OCI-LY3 (cell line): ENCODE measurements at regions not wholly inside any gene's neighbourhood (a gene's known extent, or its start where the extent isn't known, plus 50 kb on each side); places are given as distances from the start of the nearest gene placed in this dataset.

Source experiments
- H2AFZ ChIP-seq: fragments of 200-600, 300-600 bp; shearing (Covaris generic); 2 replicates; pipeline ENCODE4 v1.6.0; 2014; ENCODE audit warnings: antibody characterized with exemption, low read depth, low read length
- H3K27ac ChIP-seq: fragments of 200-600, 300-600 bp; sonication (generic); 2 replicates; pipeline ENCODE4 v1.5.1; 2014; ENCODE audit warnings: mild to moderate bottlenecking, low read length, moderate library complexity, mixed read lengths
- H3K27me3 ChIP-seq: fragments of 200-600, 300-600 bp; sonication (generic); 2 replicates; pipeline ENCODE4 v1.6.1; 2014; ENCODE audit warnings: low read depth, low read length, mixed read lengths
- H3K36me3 ChIP-seq: fragments of 200-600, 300-600 bp; sonication (generic); replicated peaks from 2 replicates; pipeline ENCODE3; 2014; ENCODE audit warnings: low read depth, low read length, mixed read lengths
- H3K4me1 ChIP-seq: fragments of 300-600, 200-600 bp; sonication (generic); 2 replicates; pipeline ENCODE4 v1.6.1; 2014; ENCODE audit warnings: low read length, mixed read lengths
- H3K4me2 ChIP-seq: fragments of 200-600, 300-600 bp; sonication (generic); 2 replicates; pipeline ENCODE4 v1.6.1; 2014; ENCODE audit warnings: low read length, mixed read lengths
- H3K4me3 ChIP-seq: fragments of 300-600, 200-600 bp; sonication (generic); 2 replicates; pipeline ENCODE4 v1.5.1; 2014; ENCODE audit warnings: antibody characterized with exemption, mild to moderate bottlenecking, low read length, moderate library complexity
- H3K79me2 ChIP-seq: fragments of 300-600, 200-600 bp; shearing (Covaris generic); 2 replicates; pipeline ENCODE4 v1.6.1; 2014; ENCODE audit warnings: mild to moderate bottlenecking, low read length, mixed read lengths
- H3K9ac ChIP-seq: fragments of 300-600, 200-600 bp; shearing (Covaris generic); 2 replicates; pipeline ENCODE4 v1.6.0; 2014; ENCODE audit warnings: mild to moderate bottlenecking, low read length, moderate library complexity
- H3K9me3 ChIP-seq: fragments of 200-600, 300-600 bp; shearing (Covaris generic); 2 replicates; pipeline ENCODE4 v1.6.1; 2014; ENCODE audit warnings: low read length, mixed read lengths; ENCODE audit not compliant: insufficient read depth
- H4K20me1 ChIP-seq: fragments of 200-600, 300-600 bp; sonication (generic); 2 replicates; pipeline ENCODE4 v1.6.1; 2016; ENCODE audit warnings: low read length, mixed read lengths; ENCODE audit not compliant: insufficient read depth
- CTCF ChIP-seq: fragments of 200-600, 300-600 bp; sonication (generic); IDR thresholded peaks from 2 replicates; pipeline ENCODE4 v1.5.1; 2014; ENCODE audit warnings: antibody characterized with exemption, low read length, low read depth
- EZH2phosphoT487 ChIP-seq: fragments of 200-600 bp; shearing (Covaris generic); IDR thresholded peaks from 2 replicates; pipeline ENCODE4 v1.6.1; 2018; ENCODE audit warnings: antibody characterized with exemption, mixed run types, low read depth

DNA sequence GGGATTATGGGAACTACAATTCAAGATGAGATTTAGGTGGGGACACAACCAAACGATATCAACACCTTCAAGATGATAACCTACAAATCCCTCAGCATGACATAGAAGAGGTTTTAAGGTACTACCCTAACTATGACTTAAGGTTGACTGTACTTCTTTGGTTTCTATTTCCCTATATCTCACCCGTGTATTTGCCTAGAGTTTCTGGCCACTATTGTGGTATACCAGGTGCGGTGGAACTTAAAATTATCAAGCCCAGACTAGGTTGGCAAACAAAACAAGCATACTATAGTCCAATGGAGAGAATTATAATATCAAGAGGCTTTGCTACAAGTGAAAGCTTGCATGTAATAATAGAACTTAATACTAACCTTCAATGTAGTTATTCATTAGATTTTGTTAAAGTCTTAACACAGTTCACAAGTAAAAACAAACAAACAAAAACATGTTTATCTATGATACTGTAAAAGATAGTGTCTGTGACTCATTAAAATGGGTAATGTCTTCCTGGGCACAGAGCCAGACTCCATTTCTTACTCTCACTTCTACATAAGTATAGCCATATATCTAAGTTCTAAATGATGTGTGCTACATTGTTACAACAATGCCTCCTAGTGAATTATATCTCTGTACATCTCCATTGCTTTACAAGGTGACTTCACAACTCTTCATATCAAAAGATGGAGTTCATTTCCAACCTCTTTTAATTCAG, 479.1 kb downstream of the ZBBX start:
- TF ChIP-seq CTCF (no peak), EZH2phosphoT487 (no peak)
- no peak overlapping the region for H3K27ac ChIP-seq

GRCh38 chr3:166897811-166898210, 482.3 kb downstream of the ZBBX start:
- H3K4me2 ChIP-seq, result no peak overlapping the region
- H3K36me3 ChIP-seq, result no peaks in the 10 kb centered on the region
- H3K27me3 ChIP-seq, result no peaks in the 10 kb centered on the region
- no peak overlapping the region for H3K4me3 ChIP-seq
- H3K4me1 ChIP-seq, result no peaks in the 10 kb centered on the region
- H4K20me1 ChIP-seq, result no peaks in the 10 kb centered on the region
- H3K79me2 ChIP-seq, result no peaks in the 10 kb centered on the region
- no peaks in the 10 kb centered on the region for H3K9me3 ChIP-seq
- TF ChIP-seq CTCF (no peak), EZH2phosphoT487 (no peak)
- no peak overlapping the region for H3K27ac ChIP-seq
- no peak overlapping the region for H2AFZ ChIP-seq
- H3K9ac ChIP-seq, result no peak overlapping the region

More for the DNA sequence above, 479.1 kb downstream of the ZBBX start:
- no peak overlapping the region for H3K4me2 ChIP-seq
- H3K9ac ChIP-seq, result no peak overlapping the region
- H2AFZ ChIP-seq, result no peak overlapping the region
- no peaks in the 10 kb centered on the region for H3K9me3 ChIP-seq
- no peaks in the 10 kb centered on the region for H4K20me1 ChIP-seq
- H3K4me3 ChIP-seq, result no peak overlapping the region
- H3K4me1 ChIP-seq, result no peaks in the 10 kb centered on the region
- H3K27me3 ChIP-seq, result no peaks in the 10 kb centered on the region
- H3K36me3 ChIP-seq, result no peaks in the 10 kb centered on the region
- H3K79me2 ChIP-seq, result no peaks in the 10 kb centered on the region

DNA sequence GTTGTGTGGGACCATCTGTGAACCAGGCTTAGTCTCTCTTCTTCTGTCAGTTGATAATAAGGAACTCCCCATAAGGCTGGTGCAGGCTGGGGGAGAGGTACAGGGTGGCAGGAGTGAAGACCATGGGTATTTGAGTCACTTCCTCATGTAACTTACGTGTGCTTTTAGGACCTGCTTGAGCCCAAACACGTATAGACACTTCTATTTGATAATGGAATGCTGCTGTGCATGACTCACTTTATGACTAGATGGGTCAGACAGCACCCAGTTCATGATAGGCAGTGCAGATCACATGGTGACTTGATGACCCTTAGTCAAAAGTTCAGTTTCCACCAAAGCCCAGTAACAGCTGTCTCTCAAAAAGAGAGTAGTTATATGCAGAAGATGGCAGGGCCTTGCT, 490.9 kb downstream of the ZBBX start:
- Histone ChIP-seq H3K27ac (no peak overlapping the region), H3K9ac (no peak overlapping the region), H3K27me3 (no peaks in the 10 kb centered on the region), H3K4me3 (no peak overlapping the region), H3K79me2 (no peaks in the 10 kb centered on the region), H3K4me2 (no peak overlapping the region), H3K36me3 (no peaks in the 10 kb centered on the region), H3K9me3 (no peaks in the 10 kb centered on the region), H3K4me1 (no peaks in the 10 kb centered on the region), H4K20me1 (no peaks in the 10 kb centered on the region), H2AFZ (no peak overlapping the region)
- TF ChIP-seq CTCF (no peak), EZH2phosphoT487 (no peak)

- Histone ChIP-seq H3K79me2 (no peaks in the 10 kb centered on the region), H3K4me1 (no peaks in the 10 kb centered on the region), H3K36me3 (no peaks in the 10 kb centered on the region), H3K4me3 (no peak overlapping the region), H3K4me2 (no peak overlapping the region), H3K9me3 (no peaks in the 10 kb centered on the region), H3K27me3 (no peaks in the 10 kb centered on the region), H2AFZ (no peak overlapping the region), H3K27ac (no peak overlapping the region), H3K9ac (no peak overlapping the region), H4K20me1 (no peaks in the 10 kb centered on the region)
- no peak for TF ChIP-seq CTCF
- TF ChIP-seq EZH2phosphoT487, result no peak
Observed at GRCh38 chr3:166879661-166880060, 500.4 kb downstream of the ZBBX start.
